HG02870 (cell line): ENCODE measurements at regions not wholly inside any gene's neighbourhood (a gene's known extent, or its start where the extent isn't known, plus 50 kb on each side); places are given as distances from the start of the nearest gene placed in this dataset.
A peak's percentile ranks its signal among the peaks of the same experiment; 100 is the strongest.
"Not testable (repeated sequence)": the region's sequence is repeated elsewhere in the genome, so short reads cannot be mapped to it uniquely, and the experiment has no call there.

Experiments
- ATAC-seq: cut with Tn5 transposase; IDR thresholded peaks from one replicate; pipeline ENCODE4 v1.9.1; 2021; ENCODE audit warnings: mild to moderate bottlenecking, moderate library complexity; ENCODE audit not compliant: unreplicated experiment

DNA sequence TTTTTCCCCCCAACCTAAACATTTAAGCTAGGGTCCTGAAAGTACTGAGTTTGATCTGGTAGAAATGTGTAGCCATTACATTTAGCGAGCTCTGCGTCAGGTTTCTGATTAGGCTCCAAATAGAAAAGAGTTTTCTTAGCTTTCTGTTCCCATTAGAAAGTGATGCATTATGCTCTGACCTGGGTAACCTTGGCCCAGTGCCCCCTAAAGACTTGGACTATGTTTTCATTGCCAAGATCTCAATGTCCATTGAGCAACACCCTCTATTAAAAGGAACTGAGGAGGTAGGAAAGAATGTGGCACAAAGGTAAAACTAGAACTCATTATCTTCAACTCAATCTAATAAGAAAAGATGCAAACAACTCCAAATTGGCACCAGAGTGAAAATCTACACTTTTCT, 358.9 kb upstream of the PCSK5 start:
- ATAC-seq, result no peak

DNA sequence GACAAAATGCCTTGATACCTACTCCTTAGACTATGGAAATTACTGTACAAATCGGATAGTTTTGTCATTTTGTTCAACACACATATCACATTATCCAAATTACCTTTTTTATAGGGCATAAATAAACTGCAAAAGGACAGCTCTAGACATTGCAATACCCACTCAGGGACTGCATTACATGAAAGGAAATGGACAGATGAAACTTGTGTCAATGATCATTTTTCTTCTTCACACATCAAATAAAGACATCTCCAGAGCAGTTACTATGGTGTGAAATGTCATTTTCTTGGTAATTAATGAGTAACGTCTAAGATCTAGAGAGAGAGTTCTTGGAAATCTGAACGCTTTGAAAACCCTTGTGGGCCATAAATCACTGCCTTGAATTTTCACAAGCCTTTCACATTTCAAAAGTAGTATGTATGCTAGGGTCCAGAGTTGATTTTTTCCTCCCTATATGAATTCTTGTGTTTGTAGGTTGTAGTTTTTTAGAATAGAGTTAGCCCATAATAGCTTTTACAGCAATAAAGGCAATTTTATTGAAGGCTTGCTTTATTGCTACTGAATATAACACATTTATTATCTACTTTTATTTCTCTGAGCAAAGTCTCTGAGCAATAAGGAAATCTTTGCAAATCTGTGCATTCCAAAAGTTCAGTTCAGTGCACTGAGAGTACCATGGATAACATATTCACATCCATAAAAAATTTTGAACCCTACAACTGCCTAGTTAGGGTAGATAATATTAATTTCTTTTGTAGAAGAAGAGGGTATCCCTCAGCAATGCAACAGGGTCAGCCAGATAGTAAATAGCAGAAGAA, 358.0 kb upstream of the PCSK5 start:
- no peak for ATAC-seq

GRCh38 chr9:75539523-75539922, 350.9 kb upstream of the PCSK5 start:
- ATAC-seq, result no peak

- no peak for ATAC-seq
Measured at GRCh38 chr9:75540185-75540584, 350.3 kb upstream of the PCSK5 start.

- no peak for ATAC-seq
Measured at GRCh38 chr9:75541734-75542133, 348.7 kb upstream of the PCSK5 start.

- ATAC-seq, result no peak
Measured at GRCh38 chr9:75544815-75545214, 345.7 kb upstream of the PCSK5 start.

- ATAC-seq, result no peak
Measured at GRCh38 chr9:75545287-75545686, 345.2 kb upstream of the PCSK5 start.

GRCh38 chr9:75548871-75549270, 341.6 kb upstream of the PCSK5 start:
- ATAC-seq, result no peak

- no peak for ATAC-seq
Measured at GRCh38 chr9:75551861-75552260, 338.6 kb upstream of the PCSK5 start.

DNA sequence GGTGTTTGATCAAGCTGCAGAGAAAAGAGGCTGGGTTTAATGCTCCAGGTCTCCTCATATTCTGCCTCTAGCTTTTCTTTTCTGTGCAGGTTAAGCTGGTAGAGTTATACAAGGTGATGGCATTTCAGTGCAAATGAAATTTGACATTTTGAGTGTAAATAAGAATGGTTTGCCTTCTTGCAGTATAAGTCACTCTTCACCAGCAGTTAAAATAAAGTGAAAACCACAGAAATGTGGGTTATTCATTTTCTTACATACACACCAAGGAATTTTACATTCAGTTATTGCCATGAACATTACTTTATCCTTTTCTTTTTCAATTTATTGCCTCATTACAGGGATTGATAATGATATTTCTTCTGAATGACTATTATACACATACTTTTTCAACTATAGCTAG, 337.5 kb upstream of the PCSK5 start:
- ATAC-seq, result no peak

- not testable (repeated sequence) for ATAC-seq
Measured at GRCh38 chr9:75566813-75567212, 323.7 kb upstream of the PCSK5 start.

- no peak for ATAC-seq
Measured at GRCh38 chr9:75570538-75570937, 319.9 kb upstream of the PCSK5 start.

- ATAC-seq, result no peak
Measured at GRCh38 chr9:75574569-75574968, 315.9 kb upstream of the PCSK5 start.

- no peak for ATAC-seq
Measured at GRCh38 chr9:75582870-75583269, 307.6 kb upstream of the PCSK5 start.

DNA sequence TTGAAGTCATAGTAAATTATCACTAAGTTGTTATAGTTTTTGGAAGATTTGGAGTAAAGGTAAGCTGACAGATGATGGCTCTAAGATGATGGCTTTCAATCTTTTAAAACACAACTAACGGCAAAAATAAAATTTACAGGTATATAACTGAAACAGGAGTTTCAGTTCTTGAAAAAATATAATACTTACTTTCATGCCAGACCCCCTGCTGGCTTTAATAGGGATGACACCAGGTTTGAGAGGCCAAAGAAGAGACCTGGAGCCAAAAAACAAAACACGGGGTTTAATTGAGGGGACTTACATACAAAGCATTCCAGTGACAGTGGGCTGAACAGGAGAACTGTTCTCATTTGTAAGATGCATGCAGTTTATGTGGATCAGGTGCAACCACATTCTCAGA, 301.7 kb upstream of the PCSK5 start:
- peak; percentile 72 for ATAC-seq

GRCh38 chr9:75589497-75589896, 301.0 kb upstream of the PCSK5 start:
- ATAC-seq, result no peak

DNA sequence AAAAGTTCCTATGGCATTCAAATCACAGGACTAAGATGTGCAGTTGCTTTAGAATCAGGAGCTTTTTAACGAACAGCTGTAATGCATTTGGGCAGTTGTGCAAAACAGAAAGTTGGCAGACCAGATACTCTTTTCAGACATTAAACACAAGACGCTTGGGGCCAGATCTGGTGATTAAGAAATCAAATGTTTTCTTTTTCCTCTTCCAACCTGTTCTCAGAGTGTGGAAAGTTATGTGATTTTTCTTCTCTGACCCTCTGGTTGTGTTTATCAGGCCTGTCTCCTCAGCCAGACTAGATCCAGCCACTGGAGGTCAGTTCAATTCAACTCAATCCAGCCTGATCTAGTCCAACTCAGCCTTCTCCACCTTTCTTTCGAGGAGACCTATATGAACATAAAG, 298.5 kb upstream of the PCSK5 start:
- no peak for ATAC-seq

GRCh38 chr9:75592586-75592985, 297.9 kb upstream of the PCSK5 start:
- ATAC-seq, result no peak

- no peak for ATAC-seq
Measured at GRCh38 chr9:75593920-75594319, 296.6 kb upstream of the PCSK5 start.

DNA sequence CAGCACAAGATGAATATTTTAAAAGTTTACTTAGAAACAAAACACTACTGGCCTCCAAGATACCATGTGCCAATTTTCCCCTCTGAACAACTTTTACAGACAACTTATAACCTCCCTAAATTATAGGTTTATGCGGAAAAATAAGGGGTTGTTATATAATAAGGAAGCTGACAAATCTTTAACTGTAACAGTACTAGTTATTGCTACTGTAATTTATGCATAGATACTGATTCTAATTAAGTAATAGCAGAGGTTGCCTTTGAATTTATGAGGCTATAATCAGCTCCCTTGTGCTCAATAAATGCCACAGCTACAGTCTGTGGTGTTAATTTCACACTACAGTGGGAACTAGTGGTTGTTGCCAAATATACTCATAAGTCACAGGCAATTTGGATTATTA, 291.3 kb upstream of the PCSK5 start:
- no peak for ATAC-seq

- no peak for ATAC-seq
Measured at GRCh38 chr9:75601280-75601679, 289.2 kb upstream of the PCSK5 start.

DNA sequence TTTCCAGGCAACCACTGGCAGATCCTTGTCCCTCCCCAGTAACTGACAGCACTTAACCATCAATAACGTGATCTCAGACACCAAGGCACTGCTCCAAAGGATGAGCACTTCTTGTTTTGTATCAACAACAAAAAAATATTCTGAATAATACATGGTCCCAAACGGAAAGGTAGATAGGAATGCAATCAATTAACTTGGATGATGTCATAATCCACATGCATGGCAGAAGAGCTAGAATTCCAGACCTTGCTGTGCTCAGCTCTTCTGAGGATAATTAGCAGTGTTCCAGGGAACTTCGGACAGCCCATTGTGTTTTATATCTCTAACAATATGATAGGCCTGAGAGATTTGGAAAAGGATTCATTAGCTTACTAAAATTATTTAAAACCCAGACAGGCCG, 288.4 kb upstream of the PCSK5 start:
- no peak for ATAC-seq

DNA sequence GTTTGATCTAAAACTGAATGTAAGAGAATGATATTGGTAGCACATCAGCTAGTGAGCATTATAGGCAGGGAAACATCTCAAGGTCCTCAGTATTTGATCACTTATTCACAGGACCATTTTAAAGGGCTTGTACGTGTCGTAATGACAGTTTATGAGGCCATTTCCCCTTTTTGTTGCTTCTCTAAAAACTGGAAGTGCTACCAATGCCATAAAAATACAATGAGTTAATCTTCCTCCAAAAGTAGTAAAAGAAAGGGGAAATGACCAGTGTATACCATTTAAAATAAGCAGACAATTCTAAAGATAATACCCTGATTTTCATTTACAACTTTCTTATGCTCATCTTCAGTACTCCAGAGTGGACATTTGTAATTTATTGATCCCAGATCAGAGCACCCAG, 285.8 kb upstream of the PCSK5 start:
- ATAC-seq, result no peak
